ENCODE measurements at regions not wholly inside any gene's neighbourhood (a gene's known extent, or its start where the extent isn't known, plus 50 kb on each side); places are given as distances from the start of the nearest gene placed in this dataset.
"Not testable (repeated sequence)": the region's sequence is repeated elsewhere in the genome, so short reads cannot be mapped to it uniquely, and the experiment has no call there.

- not testable (repeated sequence) for DNase-seq (ENCODE audit: low read depth)
Observed at GRCh38 chrX:149420566-149420965, 84.5 kb downstream of the IDS start.

GRCh38 chrX:149398027-149398426 is 107.1 kb downstream of the IDS start:
- DNase-seq (ENCODE audit: low read depth), result no peak

DNA sequence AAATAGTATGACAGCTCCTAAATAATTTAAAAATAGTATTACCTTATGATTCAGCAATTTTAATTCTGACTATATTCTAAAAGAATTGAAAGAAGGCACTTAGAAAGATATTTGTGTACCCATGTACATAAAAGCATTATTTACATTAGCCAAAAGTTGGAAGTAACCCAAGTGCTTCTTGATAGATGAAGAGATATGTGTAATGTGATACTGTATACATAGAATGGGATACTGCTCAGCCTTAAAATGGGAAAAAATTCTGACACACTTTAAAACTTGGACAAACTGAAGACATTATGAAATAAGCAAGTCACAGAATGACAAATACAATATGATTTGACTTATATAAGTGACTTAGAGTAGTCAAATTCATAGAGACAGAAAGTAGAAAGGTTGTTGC is 112.2 kb downstream of the IDS start:
- DNase-seq (ENCODE audit: low read depth), result no peak

DNA sequence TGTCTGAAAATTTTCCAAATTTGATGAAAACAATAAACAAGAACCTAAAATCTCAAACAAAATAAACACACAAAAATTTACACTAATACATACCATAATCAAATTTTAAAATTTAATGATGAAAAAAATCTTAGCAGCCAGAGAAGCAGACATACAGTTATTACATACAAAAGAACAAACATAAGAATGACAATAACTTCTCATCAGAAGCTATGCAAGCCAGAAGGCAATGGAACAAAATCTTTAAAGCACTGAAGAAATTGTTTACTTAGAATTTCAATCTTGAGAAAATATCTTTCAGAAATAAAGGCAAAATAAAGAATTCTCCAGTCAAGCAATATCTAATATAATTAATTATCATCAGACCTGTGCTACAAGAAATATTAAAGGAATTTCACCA is 121.3 kb downstream of the IDS start:
- DNase-seq (ENCODE audit: low read depth), result no peak

DNA sequence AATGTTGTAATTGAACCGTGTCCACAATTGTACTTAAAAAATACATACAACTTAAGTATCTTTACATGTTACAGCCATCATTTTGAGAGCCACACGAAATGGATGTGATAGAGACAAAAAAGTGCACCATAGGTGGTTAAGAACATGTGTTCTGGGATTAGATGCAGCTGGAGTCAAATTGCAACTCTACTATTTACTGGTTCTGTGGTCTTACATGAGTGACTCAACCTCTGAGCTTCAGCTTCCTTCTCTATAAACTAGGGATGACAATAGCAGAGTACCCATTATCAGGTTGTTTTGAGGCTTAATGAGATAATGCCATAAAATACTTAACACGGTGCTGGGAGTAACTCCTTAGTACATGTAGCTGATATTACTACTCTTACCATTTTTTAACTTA is 130.4 kb downstream of the IDS start:
- no peak for DNase-seq (ENCODE audit: low read depth)

GRCh38 chrX:149372866-149373265 is 132.2 kb downstream of the IDS start:
- DNase-seq (ENCODE audit: low read depth), result no peak

GRCh38 chrX:149371986-149372385 is 133.1 kb downstream of the IDS start:
- no peak for DNase-seq (ENCODE audit: low read depth)

- DNase-seq (ENCODE audit: low read depth), result peak; percentile 11
Observed at GRCh38 chrX:149370097-149370496, 135.0 kb downstream of the IDS start.

- no peak for DNase-seq (ENCODE audit: low read depth)
Observed at GRCh38 chrX:149365552-149365951, 139.6 kb downstream of the IDS start.

- peak; percentile 1 for DNase-seq (ENCODE audit: low read depth)
Observed at GRCh38 chrX:149365061-149365460, 140.0 kb downstream of the IDS start.

DNA sequence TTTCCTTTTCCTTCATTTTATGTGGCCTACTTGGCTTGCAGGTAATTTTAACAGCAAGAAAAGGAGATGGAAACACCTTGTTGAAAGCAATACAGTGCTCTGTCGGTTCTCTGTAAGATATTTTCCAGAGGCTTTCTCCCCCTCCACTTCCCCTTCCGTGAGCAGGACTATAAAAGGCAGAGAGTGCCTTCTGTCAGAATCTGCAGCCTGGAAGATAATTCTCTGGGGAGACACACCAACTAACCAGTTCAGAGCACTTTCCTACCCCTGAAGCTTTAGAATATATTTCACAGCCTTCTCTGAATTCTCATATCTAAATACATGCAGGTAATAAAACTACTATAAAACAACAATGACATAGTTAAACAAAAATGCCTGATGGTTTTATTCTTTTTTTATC is 141.1 kb downstream of the IDS start:
- no peak for DNase-seq (ENCODE audit: low read depth)

DNA sequence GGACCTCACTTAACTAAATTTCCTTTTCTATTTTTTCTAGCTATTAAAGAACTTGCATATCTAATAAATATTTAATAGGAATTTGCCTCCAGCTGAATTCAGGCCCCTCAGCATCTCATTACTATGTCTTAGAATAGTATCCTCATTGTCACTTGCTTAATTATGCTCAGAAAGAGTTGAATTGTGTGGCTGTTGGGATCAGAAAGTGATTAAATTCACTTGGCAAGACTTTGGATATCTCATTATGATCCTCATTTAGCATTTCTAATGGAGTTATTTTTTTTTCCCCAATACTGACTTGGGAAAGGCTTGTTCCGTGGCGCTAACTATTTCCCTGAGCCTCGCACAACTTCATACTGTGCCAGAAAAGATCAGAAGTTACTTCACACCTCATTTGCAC is 158.8 kb downstream of the IDS start:
- no peak for DNase-seq (ENCODE audit: low read depth)

DNA sequence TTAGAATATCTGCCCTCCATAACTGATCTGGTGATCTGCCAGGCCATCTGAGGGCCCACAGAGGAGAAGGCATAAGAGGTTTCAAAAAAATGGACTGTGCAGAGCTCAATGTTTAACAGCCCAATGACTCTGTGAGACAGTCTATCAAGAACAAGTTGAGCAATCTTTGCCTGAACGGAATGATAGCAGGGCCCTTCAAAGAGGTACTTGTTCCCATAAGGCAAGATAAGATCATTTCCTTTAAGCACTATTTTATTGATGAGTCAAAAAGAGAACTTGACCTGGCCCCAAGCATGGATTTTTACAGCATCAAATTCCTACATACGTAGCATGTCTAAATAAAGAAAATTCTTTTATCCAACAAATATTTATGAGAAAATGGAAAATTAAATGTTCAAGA is 182.8 kb downstream of the IDS start:
- no peak for DNase-seq (ENCODE audit: low read depth)

DNA sequence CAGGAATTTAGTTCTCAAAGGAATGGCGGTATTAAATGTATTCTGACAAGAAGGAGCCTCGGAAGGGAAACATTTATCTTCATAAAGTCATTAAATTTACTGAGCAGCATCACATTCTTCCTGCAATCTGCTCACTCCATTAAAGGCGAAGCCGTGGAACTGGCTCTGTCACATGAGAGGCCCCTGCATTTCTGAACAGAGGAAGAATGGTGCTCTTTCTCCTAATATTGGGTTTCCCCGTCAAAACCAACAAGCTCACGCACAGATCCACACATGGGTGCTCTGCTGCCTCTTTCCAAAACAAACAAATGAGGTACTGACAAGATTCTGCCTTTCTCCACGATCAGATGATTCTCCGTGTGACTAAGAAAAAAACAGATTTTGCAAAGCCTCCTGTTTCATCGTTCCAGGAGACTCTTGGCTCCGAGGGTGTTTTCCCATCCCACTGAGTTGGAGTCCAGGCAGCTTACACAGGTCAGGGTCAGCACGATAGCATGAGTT is 191.2 kb downstream of the IDS start:
- DNase-seq (ENCODE audit: low read depth), result peak; percentile 7

DNA sequence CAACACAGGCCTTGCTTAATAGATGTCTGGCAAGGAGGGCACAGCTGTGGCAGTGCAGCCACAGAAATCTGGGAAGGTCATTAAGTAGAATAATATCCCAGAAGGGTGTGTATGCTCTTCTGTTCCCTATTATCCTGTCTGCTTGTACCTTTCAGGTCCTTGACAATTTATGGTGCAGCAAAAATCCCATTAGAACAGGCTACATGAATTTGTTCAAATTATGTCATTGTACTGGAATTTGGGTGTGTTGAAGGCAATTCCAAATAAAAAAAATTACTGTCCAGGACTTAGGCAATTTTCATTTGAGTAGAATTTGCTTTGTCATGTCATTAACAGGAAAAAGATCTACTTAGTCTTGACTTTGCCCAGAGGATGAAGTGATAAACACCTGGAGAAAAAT is 192.1 kb downstream of the IDS start:
- DNase-seq (ENCODE audit: low read depth), result no peak

- DNase-seq (ENCODE audit: low read depth), result no peak
Observed at GRCh38 chrX:149312097-149312496, 193.0 kb downstream of the IDS start.

GRCh38 chrX:149302705-149303104 is 202.4 kb downstream of the IDS start:
- no peak for DNase-seq (ENCODE audit: low read depth)

- no peak for DNase-seq (ENCODE audit: low read depth)
Observed at GRCh38 chrX:149298111-149298510, 207.0 kb downstream of the IDS start.

DNA sequence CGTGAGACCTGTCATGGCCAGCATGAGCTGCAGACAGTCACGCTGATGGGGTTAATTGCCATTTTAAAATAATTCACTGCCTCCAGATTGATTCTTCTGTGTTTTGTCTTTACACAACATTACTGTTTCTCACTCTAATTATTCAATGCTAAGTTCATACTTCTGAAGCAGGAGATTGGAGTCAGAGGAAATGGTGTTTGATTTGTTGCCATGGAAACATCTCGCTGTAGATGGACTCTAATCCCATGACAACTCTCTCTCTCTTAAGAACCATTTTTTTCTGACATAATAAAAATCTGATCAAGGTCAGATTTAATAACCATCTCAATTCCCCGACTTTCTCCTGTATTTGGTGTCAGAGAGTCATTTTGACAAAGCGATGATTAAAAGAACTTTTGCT is 209.0 kb downstream of the IDS start:
- no peak for DNase-seq (ENCODE audit: low read depth)

- DNase-seq (ENCODE audit: low read depth), result peak; percentile 18
Observed at GRCh38 chrX:149286940-149287349, 218.2 kb downstream of the IDS start.

GRCh38 chrX:149284616-149285015 is 220.5 kb downstream of the IDS start:
- peak; percentile 1 for DNase-seq (ENCODE audit: low read depth)

DNA sequence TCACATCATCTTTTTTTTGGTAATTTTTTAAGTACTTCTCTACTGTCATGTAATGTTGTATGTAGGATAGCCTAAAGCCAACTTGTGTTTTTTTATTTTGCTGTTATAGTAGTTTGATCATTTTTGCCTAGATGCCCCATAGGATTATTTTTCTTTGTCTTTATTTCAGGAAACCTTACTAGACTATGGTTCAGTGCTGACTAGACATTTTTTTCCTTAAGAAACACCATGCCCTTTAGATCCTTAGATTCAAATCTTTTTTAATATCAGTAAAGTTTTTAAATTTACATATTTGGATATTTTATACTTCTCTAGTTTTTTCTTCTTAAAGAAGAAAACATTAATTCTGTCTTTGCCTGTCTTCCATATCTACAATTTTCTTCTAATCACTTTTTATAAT is 221.3 kb downstream of the IDS start:
- no peak for DNase-seq (ENCODE audit: low read depth)

GRCh38 chrX:149282909-149283308 is 222.2 kb downstream of the IDS start:
- no peak for DNase-seq (ENCODE audit: low read depth)

DNA sequence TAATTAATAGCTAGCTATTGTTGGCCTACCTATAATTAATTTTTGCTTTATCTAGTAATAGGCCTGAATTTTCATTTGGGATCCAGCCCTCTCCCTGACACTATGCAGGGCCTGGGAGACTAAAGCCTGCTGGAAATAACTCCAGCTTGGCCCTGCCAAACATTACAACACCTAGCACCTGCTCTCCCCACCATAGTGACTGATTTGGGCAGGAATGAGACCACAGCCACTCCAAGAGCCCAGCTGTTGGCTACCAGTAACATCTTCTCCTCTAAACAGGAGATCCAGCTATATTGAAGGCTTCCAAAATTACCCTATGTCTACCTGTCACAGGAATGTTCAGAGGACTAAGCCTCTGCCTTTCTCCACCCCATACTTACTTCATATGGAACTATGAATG is 225.1 kb downstream of the IDS start:
- DNase-seq (ENCODE audit: low read depth), result no peak

GRCh38 chrX:149275836-149276235 is 229.3 kb downstream of the IDS start:
- no peak for DNase-seq (ENCODE audit: low read depth)
